CD4-positive, CD25-positive, alpha-beta regulatory T cell (primary cell): ENCODE measurements at regions not wholly inside any gene's neighbourhood (a gene's known extent, or its start where the extent isn't known, plus 50 kb on each side); places are given as distances from the start of the nearest gene placed in this dataset.

Experiments
- ATAC-seq, 2 donors: fragments of 150-1000 bp; cut with Tn5 transposase; one replicate each; pipeline ENCODE4 v1.10.0; 2021; ENCODE audit warnings: low read depth in 2 of 2, moderate number of reproducible peaks in 2 of 2, moderate library complexity in 1 of 2
- DNase-seq, 3 donors: peaks; one replicate each; pipeline versions ENCODE4 v3.0.0 to v3.0.0-alpha.2; 2012 to 2022; ENCODE audit warnings: mixed read lengths in 1 of 3
- H3K27ac ChIP-seq: one replicate; pipeline ENCODE4 v1.7.0; 2013; ENCODE audit warnings: mild to moderate bottlenecking, low read length; ENCODE audit not compliant: insufficient read depth, poor library complexity, severe bottlenecking
- H3K27me3 ChIP-seq: one replicate; pipeline ENCODE4 v1.7.0; 2013; ENCODE audit warnings: low read length; ENCODE audit not compliant: control insufficient read depth, insufficient read depth
- H3K36me3 ChIP-seq: one replicate; pipeline ENCODE4 v1.7.0; 2013; ENCODE audit warnings: mild to moderate bottlenecking, low read length, moderate library complexity; ENCODE audit not compliant: control insufficient read depth, insufficient read depth
- H3K4me1 ChIP-seq: 2 replicates; pipeline ENCODE4 v1.7.0; 2013; ENCODE audit warnings: mild to moderate bottlenecking, low read length; ENCODE audit not compliant: insufficient read depth, control insufficient read depth, poor library complexity, severe bottlenecking
- H3K4me3 ChIP-seq: one replicate; pipeline ENCODE4 v1.7.0; 2013; ENCODE audit warnings: low read depth, mild to moderate bottlenecking, low read length, moderate library complexity
- H3K9me3 ChIP-seq, 2 experiments: 1 replicate in 1 of 2; 2 replicates in 1 of 2; pipeline ENCODE4 v1.7.0; 2013; ENCODE audit warnings: low read length in 2 of 2, mild to moderate bottlenecking in 1 of 2, moderate library complexity in 1 of 2; ENCODE audit not compliant: control insufficient read depth in 2 of 2
- H3K27ac Mint-ChIP-seq, 3 donors: one replicate each; pipeline ENCODE4 v1.8.0; 2020 to 2022; ENCODE audit warnings: mild to moderate bottlenecking in 3 of 3, mixed read lengths in 3 of 3, moderate library complexity in 2 of 3
- H3K27me3 Mint-ChIP-seq: one replicate; pipeline ENCODE4 v1.8.0; 2022; ENCODE audit warnings: mild to moderate bottlenecking, mixed read lengths
- H3K36me3 Mint-ChIP-seq: one replicate; pipeline ENCODE4 v1.8.0; 2020; ENCODE audit warnings: mixed read lengths
- H3K4me1 Mint-ChIP-seq, 4 donors: one replicate each; pipeline ENCODE4 v1.8.0; 2020 to 2022; ENCODE audit warnings: mixed read lengths in 4 of 4, mild to moderate bottlenecking in 1 of 4
- H3K4me3 Mint-ChIP-seq, 4 donors: one replicate each; pipeline ENCODE4 v1.8.0; 2020 to 2022; ENCODE audit warnings: mild to moderate bottlenecking in 4 of 4, mixed read lengths in 4 of 4, moderate library complexity in 3 of 4
- H3K9me3 Mint-ChIP-seq, 7 donors: one replicate each; pipeline ENCODE4 v1.8.0; 2020 to 2022; ENCODE audit warnings: mixed read lengths in 7 of 7, mild to moderate bottlenecking in 3 of 7, moderate library complexity in 2 of 7

- Histone ChIP-seq H3K9me3 (no peaks in the 10 kb centered on the region), H3K4me1 (no peaks in the 10 kb centered on the region), H3K27me3 (no peaks in the 10 kb centered on the region), H3K36me3 (no peaks in the 10 kb centered on the region), H3K27ac (no peak overlapping the region), H3K4me3 (no peak overlapping the region)
- no peak for ATAC-seq
- Mint-ChIP-seq H3K4me3 (no peak overlapping the region), H3K36me3 (no peaks in the 10 kb centered on the region), H3K9me3 (no peaks in the 10 kb centered on the region), H3K27ac (no peak overlapping the region), H3K27me3 (peaks cover 5% of the 10 kb centered on the region), H3K4me1 (peaks cover 0 to 3% (median 0%) of the 10 kb centered on the region in 4 donors)
- DNase-seq: no peak
Observed at GRCh38 chr13:100755891-100756290, 81.3 kb upstream of the TMTC4 start.

GRCh38 chr13:100754459-100754858, 79.9 kb upstream of the TMTC4 start:
- no peak for ATAC-seq
- Mint-ChIP-seq H3K9me3 (no peaks in the 10 kb centered on the region), H3K4me3 (no peak overlapping the region), H3K36me3 (no peaks in the 10 kb centered on the region), H3K4me1 (peaks cover 0 to 3% (median 0%) of the 10 kb centered on the region in 4 donors), H3K27me3 (peaks cover 5% of the 10 kb centered on the region), H3K27ac (no peak overlapping the region)
- Histone ChIP-seq H3K27me3 (no peaks in the 10 kb centered on the region), H3K9me3 (no peaks in the 10 kb centered on the region), H3K4me3 (no peak overlapping the region), H3K27ac (no peak overlapping the region), H3K36me3 (no peaks in the 10 kb centered on the region), H3K4me1 (no peaks in the 10 kb centered on the region)
- DNase-seq: no peak

GRCh38 chr13:100753376-100753775, 78.8 kb upstream of the TMTC4 start:
- DNase-seq: no peak
- H3K36me3 Mint-ChIP-seq: no peaks in the 10 kb centered on the region
- no peaks in the 10 kb centered on the region for H3K27me3 ChIP-seq
- no peak overlapping the region for H3K4me3 Mint-ChIP-seq
- H3K9me3 Mint-ChIP-seq: no peaks in the 10 kb centered on the region
- no peak overlapping the region for H3K27ac ChIP-seq
- H3K4me1 ChIP-seq: no peaks in the 10 kb centered on the region
- no peaks in the 10 kb centered on the region for H3K27me3 Mint-ChIP-seq
- no peaks in the 10 kb centered on the region for H3K4me1 Mint-ChIP-seq
- no peak overlapping the region for H3K27ac Mint-ChIP-seq
- H3K36me3 ChIP-seq: no peaks in the 10 kb centered on the region
- no peaks in the 10 kb centered on the region for H3K9me3 ChIP-seq
- H3K4me3 ChIP-seq: no peak overlapping the region
- ATAC-seq: no peak

- no peaks in the 10 kb centered on the region for H3K9me3 Mint-ChIP-seq
- Histone ChIP-seq H3K27ac (no peak overlapping the region), H3K27me3 (no peaks in the 10 kb centered on the region), H3K4me3 (no peak overlapping the region), H3K4me1 (no peaks in the 10 kb centered on the region), H3K9me3 (no peaks in the 10 kb centered on the region), H3K36me3 (no peaks in the 10 kb centered on the region)
- no peaks in the 10 kb centered on the region for H3K4me1 Mint-ChIP-seq
- H3K27me3 Mint-ChIP-seq: peaks cover 5% of the 10 kb centered on the region
- DNase-seq (no peak), ATAC-seq (no peak)
- no peak overlapping the region for H3K27ac Mint-ChIP-seq
- H3K4me3 Mint-ChIP-seq: no peak overlapping the region
- no peaks in the 10 kb centered on the region for H3K36me3 Mint-ChIP-seq
Observed at GRCh38 chr13:100751826-100752225, 77.2 kb upstream of the TMTC4 start.

- Mint-ChIP-seq H3K9me3 (peaks cover 0 to 6% (median 2%) of the 10 kb centered on the region in 7 donors), H3K27me3 (peaks cover 5% of the 10 kb centered on the region), H3K27ac (no peak overlapping the region), H3K4me1 (no peaks in the 10 kb centered on the region), H3K36me3 (no peaks in the 10 kb centered on the region), H3K4me3 (no peak overlapping the region)
- Histone ChIP-seq H3K36me3 (no peaks in the 10 kb centered on the region), H3K9me3 (no peaks in the 10 kb centered on the region), H3K4me3 (no peak overlapping the region), H3K27me3 (no peaks in the 10 kb centered on the region), H3K4me1 (no peaks in the 10 kb centered on the region), H3K27ac (no peak overlapping the region)
- no peak for ATAC-seq
- DNase-seq: no peak
Observed at GRCh38 chr13:100746953-100747683, 72.5 kb upstream of the TMTC4 start.

GRCh38 chr13:100738176-100738855, 63.7 kb upstream of the TMTC4 start:
- Mint-ChIP-seq H3K4me1 (no peaks in the 10 kb centered on the region), H3K27ac (no peak overlapping the region), H3K4me3 (no peak overlapping the region), H3K27me3 (peaks cover 7% of the 10 kb centered on the region), H3K36me3 (no peaks in the 10 kb centered on the region), H3K9me3 (peaks cover 0 to 7% (median 2%) of the 10 kb centered on the region in 7 donors)
- no peaks in the 10 kb centered on the region for H3K9me3 ChIP-seq
- ATAC-seq: no peak
- no peak overlapping the region for H3K4me3 ChIP-seq
- no peaks in the 10 kb centered on the region for H3K36me3 ChIP-seq
- H3K27me3 ChIP-seq: no peaks in the 10 kb centered on the region
- DNase-seq: no peak
- no peak overlapping the region for H3K27ac ChIP-seq
- H3K4me1 ChIP-seq: no peaks in the 10 kb centered on the region

GRCh38 chr13:100735494-100735893, 60.9 kb upstream of the TMTC4 start:
- peaks cover 6% of the 10 kb centered on the region for H3K27me3 Mint-ChIP-seq
- no peaks in the 10 kb centered on the region for H3K36me3 ChIP-seq
- DNase-seq (no peak), ATAC-seq (no peak)
- no peaks in the 10 kb centered on the region for H3K4me1 ChIP-seq
- H3K4me3 Mint-ChIP-seq: no peak overlapping the region
- H3K36me3 Mint-ChIP-seq: no peaks in the 10 kb centered on the region
- H3K9me3 Mint-ChIP-seq: peaks cover 0 to 7% (median 2%) of the 10 kb centered on the region in 7 donors
- H3K27ac ChIP-seq: no peak overlapping the region
- H3K4me1 Mint-ChIP-seq: no peaks in the 10 kb centered on the region
- no peaks in the 10 kb centered on the region for H3K9me3 ChIP-seq
- no peaks in the 10 kb centered on the region for H3K27me3 ChIP-seq
- H3K4me3 ChIP-seq: no peak overlapping the region
- no peak overlapping the region for H3K27ac Mint-ChIP-seq
